HCT116 (cell line): ENCODE measurements at regions not wholly inside any gene's neighbourhood (a gene's known extent, or its start where the extent isn't known, plus 50 kb on each side); places are given as distances from the start of the nearest gene placed in this dataset.

ENCODE experiments used
- ATAC-seq: fragments of 200-7000 bp; cut with Tn5 transposase; 2 replicates; pipeline ENCODE4 v1.9.1; 2020; ENCODE audit warnings: mild to moderate bottlenecking, moderate library complexity
- BruUV-seq: library from RNA; stranded (reverse); fragments of 400-500 nt; replicated peaks from 2 replicates; lab custom pipeline; 2021; lab: Mats Ljungman, UMichigan
- CTCF ChIA-PET: fragments of 300-600 bp; sonication (Branson Sonifier 250); formaldehyde crosslinking; loops from one replicate; lab custom pipeline; 2021; ENCODE audit warnings: antibody characterized with exemption; lab: Charles Lee
- POLR2A ChIA-PET: fragments of 300-600, 350-600 bp; sonication (Branson Sonifier 250); formaldehyde crosslinking; loops from one replicate; lab custom pipeline; 2021; ENCODE audit warnings: antibody characterized with exemption; lab: Charles Lee
- RAD21 ChIA-PET, 2 experiments: fragments of 300-600 bp; sonication (Branson Sonifier 250); formaldehyde crosslinking; loops; one replicate each; lab custom pipeline; 2023; ENCODE audit warnings: low total read pairs in 2 of 2; ENCODE audit not compliant: uncharacterized antibody in 2 of 2, unreplicated experiment in 2 of 2, low non-redundant PET in 1 of 2; lab: Charles Lee
- DNase-seq: peaks from one replicate; pipeline ENCODE4 v3.0.0-alpha.2; 2010; ENCODE audit warnings: low read depth, low spot score
- H2AFZ ChIP-seq: fragments of 200-600 bp; shearing (Covaris generic), sonication (generic); 2 replicates; pipeline ENCODE4 v1.6.1; 2017; ENCODE audit warnings: low read depth, mixed run types, mixed read lengths, antibody characterized with exemption, low read length; ENCODE audit not compliant: poor library complexity, severe bottlenecking
- H3K27ac ChIP-seq: 2 replicates; pipeline ENCODE4 v1.5.1; 2012; ENCODE audit warnings: low read depth, low read length
- H3K27me3 ChIP-seq: fragments of 200-600 bp; sonication (generic); 2 replicates; pipeline ENCODE4 v1.6.1; 2016; ENCODE audit warnings: mixed run types, low read length, mixed read lengths; ENCODE audit not compliant: insufficient read depth
- H3K36me3 ChIP-seq, 2 experiments: fragments of 200-500 bp in 1 of 2; fragments of 200-600 bp in 1 of 2; sonication (Bioruptor generic) in 1 of 2; sonication (generic) in 1 of 2; 2 replicates each; pipeline versions ENCODE4 v1.5.1 to v1.6.1; 2014 to 2016; ENCODE audit warnings: low read length in 2 of 2, inconsistent platforms in 1 of 2, mixed read lengths in 1 of 2, mixed run types in 1 of 2; ENCODE audit not compliant: insufficient read depth in 2 of 2, control insufficient read depth in 1 of 2
- H3K4me1 ChIP-seq, 2 experiments: fragments of 200-600 bp in 1 of 2; sonication (generic) in 1 of 2; 2 replicates each; pipeline versions ENCODE4 v1.5.1 to v1.6.1; 2012 to 2017; ENCODE audit warnings: low read length in 2 of 2, inconsistent platforms in 1 of 2, mild to moderate bottlenecking in 1 of 2, mixed read lengths in 1 of 2, mixed run types in 1 of 2, moderate library complexity in 1 of 2; ENCODE audit not compliant: insufficient read depth in 2 of 2, control insufficient read depth in 1 of 2
- H3K4me2 ChIP-seq: fragments of 200-600 bp; sonication (generic); 2 replicates; pipeline ENCODE4 v1.6.1; 2017; ENCODE audit warnings: mixed run types, low read length, mixed read lengths
- H3K4me3 ChIP-seq, 2 experiments: fragments of 200-600 bp in 1 of 2; sonication (generic) in 1 of 2; replicated peaks in 1 of 2; 2 replicates each; pipeline ENCODE4 v1.5.1; 2011 to 2016; ENCODE audit warnings: low read length in 2 of 2, control low read depth in 1 of 2, low read depth in 1 of 2, mild to moderate bottlenecking in 1 of 2, mixed read lengths in 1 of 2, mixed run types in 1 of 2
- H3K79me2 ChIP-seq: fragments of 200-600 bp; sonication (generic); 2 replicates; pipeline ENCODE4 v1.6.1; 2017; ENCODE audit warnings: mild to moderate bottlenecking, mixed run types, low read length, moderate library complexity, mixed read lengths; ENCODE audit not compliant: insufficient read depth
- H3K9ac ChIP-seq: fragments of 200-600 bp; sonication (generic); 2 replicates; pipeline ENCODE4 v1.6.1; 2016; ENCODE audit warnings: low read length, mixed read lengths
- H3K9me2 ChIP-seq: fragments of 200-600 bp; sonication (generic), shearing (Covaris generic); 2 replicates; pipeline ENCODE4 v1.6.1; 2017; ENCODE audit warnings: mixed run types, mild to moderate bottlenecking, moderate library complexity; ENCODE audit not compliant: insufficient read depth
- H3K9me3 ChIP-seq, 2 experiments: fragments of 200-500 bp in 1 of 2; fragments of 200-600 bp in 1 of 2; sonication (Bioruptor generic) in 1 of 2; sonication (generic) in 1 of 2; 2 replicates each; pipeline ENCODE4 v1.6.1; 2014 to 2017; ENCODE audit warnings: low read length in 2 of 2, mixed read lengths in 2 of 2, inconsistent platforms in 1 of 2, low read depth in 1 of 2, mild to moderate bottlenecking in 1 of 2, mixed run types in 1 of 2, moderate library complexity in 1 of 2; ENCODE audit not compliant: control insufficient read depth in 1 of 2, insufficient read depth in 1 of 2
- H4K20me1 ChIP-seq: fragments of 200-600 bp; sonication (generic), shearing (Covaris generic); 2 replicates; pipeline ENCODE4 v1.6.1; 2017; ENCODE audit warnings: mixed run types, mild to moderate bottlenecking, moderate library complexity; ENCODE audit not compliant: insufficient read depth
- CBX3 ChIP-seq: IDR thresholded peaks from 2 replicates; pipeline ENCODE4 v1.6.1; 2012; ENCODE audit warnings: low read depth
- CTCF ChIP-seq, 3 experiments: fragments of 200-600 bp in 1 of 3; sonication (generic) in 1 of 3; IDR thresholded peaks in 2 of 3; conservative IDR thresholded peaks in 1 of 3; 2 replicates each; pipeline ENCODE4 v1.5.1; 2012 to 2017; ENCODE audit warnings: low read depth in 2 of 3, low read length in 2 of 3, antibody characterized with exemption in 1 of 3, borderline replicate concordance in 1 of 3, control low read depth in 1 of 3, mild to moderate bottlenecking in 1 of 3, mixed read lengths in 1 of 3, mixed run types in 1 of 3, moderate library complexity in 1 of 3; ENCODE audit not compliant: insufficient read depth in 1 of 3
- EZH2 ChIP-seq: fragments of 200-600 bp; sonication (generic); IDR thresholded peaks from 2 replicates; pipeline ENCODE4 v1.6.1; 2017; ENCODE audit warnings: antibody characterized with exemption, mixed run types
- FOSL1 ChIP-seq: IDR thresholded peaks from 2 replicates; pipeline ENCODE4 v1.6.1; 2012; ENCODE audit warnings: low read depth
- JUND ChIP-seq: IDR thresholded peaks from 2 replicates; pipeline ENCODE4 v1.6.1; 2012
- POLR2A ChIP-seq: IDR thresholded peaks from 2 replicates; pipeline ENCODE4 v1.7.0; 2011; ENCODE audit warnings: borderline replicate concordance; ENCODE audit not compliant: insufficient read depth, insufficient read length; ENCODE audit errors: extremely low read depth
- POLR2AphosphoS5 ChIP-seq: IDR thresholded peaks from 2 replicates; pipeline ENCODE4 v1.6.1; 2011; ENCODE audit warnings: mild to moderate bottlenecking, low read depth, low read length, moderate library complexity
- REST ChIP-seq: IDR thresholded peaks from 2 replicates; pipeline ENCODE4 v1.6.1; 2012; ENCODE audit warnings: low read depth
- SP1 ChIP-seq: IDR thresholded peaks from 2 replicates; pipeline ENCODE4 v1.6.1; 2012; ENCODE audit warnings: low read depth
- SRF ChIP-seq: IDR thresholded peaks from 2 replicates; pipeline ENCODE4 v1.6.1; 2012; ENCODE audit warnings: low read depth
- TCF7L2 ChIP-seq: IDR thresholded peaks from 2 replicates; pipeline ENCODE4 v1.7.0; 2011; ENCODE audit warnings: borderline replicate concordance, inconsistent platforms; ENCODE audit not compliant: insufficient read depth, insufficient read length; ENCODE audit errors: extremely low read depth
- ZBTB33 ChIP-seq: IDR thresholded peaks from 2 replicates; pipeline ENCODE4 v1.6.1; 2011; ENCODE audit warnings: mild to moderate bottlenecking, low read length, moderate library complexity; ENCODE audit not compliant: insufficient replicate concordance; ENCODE audit errors: extremely low read depth
- ZFX ChIP-seq: fragments of 450-650 bp; IDR thresholded peaks from 2 replicates; pipeline ENCODE4 v1.6.1; 2017
- intact Hi-C: fragments of 100-400 bp; cut with micrococcal nuclease; formaldehyde crosslinking; loops from 2 replicates; pipeline ENCODE4 v1.10.0; 2022

GRCh38 chr6:100161782-100162365, 167.9 kb upstream of the MCHR2 start:
- Histone ChIP-seq H3K9me3 (no peaks in the 10 kb centered on the region), H3K79me2 (no peaks in the 10 kb centered on the region), H2AFZ (no peak overlapping the region), H3K27ac (no peak overlapping the region), H4K20me1 (no peaks in the 10 kb centered on the region), H3K4me1 (no peaks in the 10 kb centered on the region), H3K4me3 (no peak overlapping the region), H3K27me3 (no peaks in the 10 kb centered on the region), H3K4me2 (no peak overlapping the region), H3K9me2 (no peaks in the 10 kb centered on the region), H3K9ac (no peak overlapping the region), H3K36me3 (no peaks in the 10 kb centered on the region)
- ChIA-PET RAD21 (no interaction called here), CTCF (no interaction called here), POLR2A (no interaction called here)
- intact Hi-C loops = no loop called here
- no TSS peak for BruUV-seq
- DNase-seq (no peak), ATAC-seq (no peak)
- TF ChIP-seq FOSL1 = no peak
- no peak for TF ChIP-seq CBX3
- no peak for TF ChIP-seq ZFX
- no peak for TF ChIP-seq REST
- TF ChIP-seq ZBTB33 = no peak
- TF ChIP-seq SP1 = no peak
- TF ChIP-seq SRF = no peak
- no peak for TF ChIP-seq POLR2AphosphoS5
- no peak for TF ChIP-seq JUND
- TF ChIP-seq CTCF (IDR thresholded peaks at IDR 0.05 in 2 of 3, conservative IDR thresholded peaks at IDR 0.05 in 1 of 3; ENCODE audit: borderline replicate concordance in 1 of 3, insufficient read depth in 1 of 3, low read depth in 2 of 3, low read length in 2 of 3) = no peak
- no peak for TF ChIP-seq POLR2A
- TF ChIP-seq TCF7L2 = no peak
- TF ChIP-seq EZH2 = no peak
